Chondrocyte (in vitro differentiated cells): ENCODE measurements at regions not wholly inside any gene's neighbourhood (a gene's known extent, or its start where the extent isn't known, plus 50 kb on each side); places are given as distances from the start of the nearest gene placed in this dataset.

Experiments
- DNase-seq: peaks from one replicate; pipeline ENCODE4 v3.0.0; 2021; ENCODE audit warnings: mixed read lengths, low spot score
- H3K27ac Mint-ChIP-seq: one replicate; pipeline ENCODE4 v1.8.0; 2021; ENCODE audit warnings: mild to moderate bottlenecking, moderate library complexity, mixed read lengths; ENCODE audit not compliant: unreplicated experiment
- H3K27me3 Mint-ChIP-seq: 2 replicates; pipeline ENCODE4 v1.8.0; 2021; ENCODE audit warnings: low read depth, mixed read lengths
- H3K36me3 Mint-ChIP-seq: 2 replicates; pipeline ENCODE4 v1.8.0; 2021; ENCODE audit warnings: low read depth, mixed read lengths
- H3K4me1 Mint-ChIP-seq: 2 replicates; pipeline ENCODE4 v1.8.0; 2021; ENCODE audit warnings: low read depth, mild to moderate bottlenecking, mixed read lengths
- H3K4me3 Mint-ChIP-seq: one replicate; pipeline ENCODE4 v1.8.0; 2021; ENCODE audit warnings: mild to moderate bottlenecking, moderate library complexity, mixed read lengths; ENCODE audit not compliant: unreplicated experiment
- H3K9me3 Mint-ChIP-seq: 2 replicates; pipeline ENCODE4 v1.8.0; 2021; ENCODE audit warnings: low read depth, mixed read lengths
- CTCF ChIP-seq: fragments of 200-600 bp; sonication (generic); IDR thresholded peaks from 2 replicates; pipeline ENCODE4 v1.5.0; 2021; ENCODE audit warnings: antibody characterized with exemption, mild to moderate bottlenecking, moderate library complexity

DNA sequence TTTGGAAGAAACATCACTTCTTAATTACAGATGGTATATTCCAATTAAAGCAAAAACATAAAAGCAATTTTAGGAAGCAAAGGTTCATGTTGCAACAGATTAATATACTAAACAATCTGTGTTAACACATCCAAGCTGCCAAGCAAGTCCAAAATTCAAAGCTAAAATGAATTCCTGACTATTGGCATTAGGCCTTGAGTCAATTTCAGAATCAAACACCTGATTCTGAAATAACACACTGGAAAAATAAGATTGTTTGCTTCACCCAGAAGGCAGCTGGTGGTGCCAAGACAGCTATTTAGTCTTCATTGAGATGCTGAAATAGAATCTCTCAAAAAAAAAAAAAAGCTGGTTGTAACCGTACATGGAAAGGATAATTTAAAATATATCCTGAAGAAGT lies 465.6 kb downstream of the SOCS6 start:
- H3K27ac Mint-ChIP-seq, result no peak overlapping the region

GRCh38 chr18:70732916-70733315 lies 444.1 kb downstream of the SOCS6 start:
- no peaks in the 10 kb centered on the region for H3K4me1 Mint-ChIP-seq

More for the DNA sequence above, 465.6 kb downstream of the SOCS6 start:
- TF ChIP-seq CTCF, result no peak
- H3K27me3 Mint-ChIP-seq, result no peaks in the 10 kb centered on the region
- H3K4me3 Mint-ChIP-seq, result no peak overlapping the region
- no peaks in the 10 kb centered on the region for H3K36me3 Mint-ChIP-seq
- H3K9me3 Mint-ChIP-seq, result peaks cover 27% of the 10 kb centered on the region
- no peak for DNase-seq
- no peaks in the 10 kb centered on the region for H3K4me1 Mint-ChIP-seq

DNA sequence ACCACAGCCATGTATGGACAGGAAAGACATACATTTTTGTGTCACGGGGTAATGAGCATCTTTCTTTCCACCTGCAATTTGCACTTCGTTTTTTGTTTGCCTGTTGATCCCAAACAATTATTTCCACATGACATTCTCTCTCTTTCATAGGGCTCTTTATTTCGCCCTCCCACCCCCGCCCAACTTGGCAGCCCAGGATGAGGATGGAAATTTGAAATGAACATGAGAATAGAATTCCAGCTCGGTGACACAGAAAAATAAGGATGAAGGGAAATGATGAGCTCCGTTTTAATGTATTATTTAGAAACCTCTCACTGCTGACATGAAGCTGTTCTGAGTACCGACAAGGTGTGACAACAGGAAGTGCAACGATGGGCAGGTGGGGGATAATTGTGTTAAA lies 443.3 kb downstream of the SOCS6 start:
- Mint-ChIP-seq H3K36me3 (no peaks in the 10 kb centered on the region), H3K4me1 (no peaks in the 10 kb centered on the region), H3K9me3 (peaks cover 9% of the 10 kb centered on the region)

More at GRCh38 chr18:70732916-70733315, 444.1 kb downstream of the SOCS6 start:
- DNase-seq, result no peak
- Mint-ChIP-seq H3K9me3 (peaks cover 10% of the 10 kb centered on the region), H3K27ac (no peak overlapping the region), H3K27me3 (peaks cover 2% of the 10 kb centered on the region), H3K4me3 (no peak overlapping the region), H3K36me3 (no peaks in the 10 kb centered on the region)
- TF ChIP-seq CTCF, result no peak

DNA sequence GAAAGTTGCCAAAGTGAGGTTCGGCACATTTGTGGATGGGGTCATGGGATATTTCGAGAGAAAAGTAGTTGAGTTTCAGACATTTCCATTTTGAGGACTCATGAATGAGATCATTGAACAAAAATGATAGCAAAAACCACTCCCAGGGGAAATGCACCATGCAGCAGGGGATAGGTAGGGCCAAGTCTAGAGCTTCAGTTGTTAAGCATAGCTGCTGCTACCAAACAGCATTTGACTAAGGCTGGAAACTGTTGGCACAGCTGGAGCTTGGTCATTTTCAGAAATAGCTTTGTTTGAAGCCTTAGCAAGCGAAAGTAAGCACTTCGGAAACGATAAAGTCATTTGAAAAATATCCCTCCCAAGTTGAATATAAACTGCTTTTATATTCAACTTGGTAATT lies 431.8 kb downstream of the SOCS6 start:
- Mint-ChIP-seq H3K4me3 (no peak overlapping the region), H3K27ac (no peak overlapping the region), H3K36me3 (no peaks in the 10 kb centered on the region), H3K4me1 (no peaks in the 10 kb centered on the region), H3K27me3 (no peaks in the 10 kb centered on the region), H3K9me3 (no peaks in the 10 kb centered on the region)
- DNase-seq, result no peak
- TF ChIP-seq CTCF, result no peak

More for the DNA sequence above, 443.3 kb downstream of the SOCS6 start:
- no peak for DNase-seq
- H3K27me3 Mint-ChIP-seq, result peaks cover 2% of the 10 kb centered on the region
- no peak for TF ChIP-seq CTCF
- H3K4me3 Mint-ChIP-seq, result no peak overlapping the region
- no peak overlapping the region for H3K27ac Mint-ChIP-seq

- no peaks in the 10 kb centered on the region for H3K4me1 Mint-ChIP-seq
- no peak for DNase-seq
- peaks cover 13% of the 10 kb centered on the region for H3K9me3 Mint-ChIP-seq
- TF ChIP-seq CTCF, result no peak
- no peaks in the 10 kb centered on the region for H3K27me3 Mint-ChIP-seq
- no peak overlapping the region for H3K27ac Mint-ChIP-seq
- H3K4me3 Mint-ChIP-seq, result no peak overlapping the region
- no peaks in the 10 kb centered on the region for H3K36me3 Mint-ChIP-seq
These were observed 420.9 kb downstream of the SOCS6 start for GRCh38 chr18:70709720-70710119.
